ENCODE measurements at regions not wholly inside any gene's neighbourhood (a gene's known extent, or its start where the extent isn't known, plus 50 kb on each side); places are given as distances from the start of the nearest gene placed in this dataset.

GRCh38 chr2:7899241-7899640 lies 782.6 kb upstream of the ID2 start:
- Mint-ChIP-seq H3K27me3 (ENCODE audit: insufficient read depth) (peaks cover 7% of the 10 kb centered on the region), H3K9me3 (peaks cover 5% of the 10 kb centered on the region), H3K36me3 (ENCODE audit: low read depth) (no peaks in the 10 kb centered on the region), H3K4me3 (no peak overlapping the region), H3K27ac (no peak overlapping the region), H3K4me1 (ENCODE audit: low read depth) (peaks cover 23% of the 10 kb centered on the region)
- no peak for DNase-seq (ENCODE audit: low spot score)
- intact Hi-C loops (cut with micrococcal nuclease) = no loop called here

GRCh38 chr2:7899923-7900322 lies 781.9 kb upstream of the ID2 start:
- no peak overlapping the region for H3K27ac Mint-ChIP-seq
- H3K4me1 Mint-ChIP-seq (ENCODE audit: low read depth) = peaks cover 23% of the 10 kb centered on the region

GRCh38 chr2:7900593-7900992 lies 781.3 kb upstream of the ID2 start:
- no peak for DNase-seq (ENCODE audit: low spot score)

More at GRCh38 chr2:7899923-7900322, 781.9 kb upstream of the ID2 start:
- H3K4me3 Mint-ChIP-seq = no peak overlapping the region
- no peak for DNase-seq (ENCODE audit: low spot score)
- H3K36me3 Mint-ChIP-seq (ENCODE audit: low read depth) = no peaks in the 10 kb centered on the region
- peaks cover 7% of the 10 kb centered on the region for H3K27me3 Mint-ChIP-seq (ENCODE audit: insufficient read depth)
- intact Hi-C loops (cut with micrococcal nuclease) = no loop called here
- peaks cover 3% of the 10 kb centered on the region for H3K9me3 Mint-ChIP-seq

GRCh38 chr2:7902251-7902765 lies 779.5 kb upstream of the ID2 start:
- no peaks in the 10 kb centered on the region for H3K36me3 Mint-ChIP-seq (ENCODE audit: low read depth)
- H3K4me1 Mint-ChIP-seq (ENCODE audit: low read depth) = peaks cover 23% of the 10 kb centered on the region
- no peak for DNase-seq (ENCODE audit: low spot score)
- peaks cover 7% of the 10 kb centered on the region for H3K27me3 Mint-ChIP-seq (ENCODE audit: insufficient read depth)
- intact Hi-C loops (cut with micrococcal nuclease) = no loop called here
- no peaks in the 10 kb centered on the region for H3K9me3 Mint-ChIP-seq
- H3K27ac Mint-ChIP-seq = no peak overlapping the region
- H3K4me3 Mint-ChIP-seq = no peak overlapping the region

More at GRCh38 chr2:7900593-7900992, 781.3 kb upstream of the ID2 start:
- H3K4me3 Mint-ChIP-seq = no peak overlapping the region
- H3K4me1 Mint-ChIP-seq (ENCODE audit: low read depth) = peaks cover 23% of the 10 kb centered on the region
- H3K27me3 Mint-ChIP-seq (ENCODE audit: insufficient read depth) = peaks cover 7% of the 10 kb centered on the region
- no peaks in the 10 kb centered on the region for H3K36me3 Mint-ChIP-seq (ENCODE audit: low read depth)
- intact Hi-C loops (cut with micrococcal nuclease) = no loop called here
- no peaks in the 10 kb centered on the region for H3K9me3 Mint-ChIP-seq
- no peak overlapping the region for H3K27ac Mint-ChIP-seq

- H3K9me3 Mint-ChIP-seq = peaks cover 7% of the 10 kb centered on the region
- no peaks in the 10 kb centered on the region for H3K36me3 Mint-ChIP-seq (ENCODE audit: low read depth)
- peaks cover 17% of the 10 kb centered on the region for H3K4me1 Mint-ChIP-seq (ENCODE audit: low read depth)
- no peak overlapping the region for H3K4me3 Mint-ChIP-seq
- H3K27me3 Mint-ChIP-seq (ENCODE audit: insufficient read depth) = peaks cover 6% of the 10 kb centered on the region
- H3K27ac Mint-ChIP-seq = no peak overlapping the region
- intact Hi-C loops (cut with micrococcal nuclease) = no loop called here
- DNase-seq (ENCODE audit: low spot score) = no peak
Measured at GRCh38 chr2:7904319-7904718, 777.5 kb upstream of the ID2 start.

GRCh38 chr2:7905756-7906155 lies 776.1 kb upstream of the ID2 start:
- no peaks in the 10 kb centered on the region for H3K36me3 Mint-ChIP-seq (ENCODE audit: low read depth)

GRCh38 chr2:7906431-7906830 lies 775.4 kb upstream of the ID2 start:
- no peak overlapping the region for H3K27ac Mint-ChIP-seq
- intact Hi-C loops (cut with micrococcal nuclease) = no loop called here

More at GRCh38 chr2:7905756-7906155, 776.1 kb upstream of the ID2 start:
- peaks cover 3% of the 10 kb centered on the region for H3K4me1 Mint-ChIP-seq (ENCODE audit: low read depth)
- H3K27ac Mint-ChIP-seq = no peak overlapping the region
- H3K9me3 Mint-ChIP-seq = peaks cover 14% of the 10 kb centered on the region
- intact Hi-C loops (cut with micrococcal nuclease) = no loop called here
- no peak for DNase-seq (ENCODE audit: low spot score)
- H3K27me3 Mint-ChIP-seq (ENCODE audit: insufficient read depth) = peaks cover 6% of the 10 kb centered on the region
- no peak overlapping the region for H3K4me3 Mint-ChIP-seq

GRCh38 chr2:7907041-7907440 lies 774.8 kb upstream of the ID2 start:
- peaks cover 14% of the 10 kb centered on the region for H3K9me3 Mint-ChIP-seq
- no peak overlapping the region for H3K4me3 Mint-ChIP-seq
- H3K27me3 Mint-ChIP-seq (ENCODE audit: insufficient read depth) = peaks cover 6% of the 10 kb centered on the region
- intact Hi-C loops (cut with micrococcal nuclease) = no loop called here
- no peak for DNase-seq (ENCODE audit: low spot score)
- no peaks in the 10 kb centered on the region for H3K4me1 Mint-ChIP-seq (ENCODE audit: low read depth)
- H3K27ac Mint-ChIP-seq = no peak overlapping the region
- no peaks in the 10 kb centered on the region for H3K36me3 Mint-ChIP-seq (ENCODE audit: low read depth)

More at GRCh38 chr2:7906431-7906830, 775.4 kb upstream of the ID2 start:
- no peak for DNase-seq (ENCODE audit: low spot score)
- no peaks in the 10 kb centered on the region for H3K4me1 Mint-ChIP-seq (ENCODE audit: low read depth)
- H3K36me3 Mint-ChIP-seq (ENCODE audit: low read depth) = no peaks in the 10 kb centered on the region
- peaks cover 14% of the 10 kb centered on the region for H3K9me3 Mint-ChIP-seq
- H3K4me3 Mint-ChIP-seq = no peak overlapping the region
- H3K27me3 Mint-ChIP-seq (ENCODE audit: insufficient read depth) = peaks cover 6% of the 10 kb centered on the region

- Mint-ChIP-seq H3K36me3 (ENCODE audit: low read depth) (no peaks in the 10 kb centered on the region), H3K4me1 (ENCODE audit: low read depth) (no peaks in the 10 kb centered on the region)
- intact Hi-C loops (cut with micrococcal nuclease) = no loop called here
Measured at GRCh38 chr2:7910752-7911151, 771.1 kb upstream of the ID2 start.

GRCh38 chr2:7911196-7911595 lies 770.7 kb upstream of the ID2 start:
- intact Hi-C loops (cut with micrococcal nuclease) = no loop called here
- no peak for DNase-seq (ENCODE audit: low spot score)
- Mint-ChIP-seq H3K9me3 (peaks cover 20% of the 10 kb centered on the region), H3K4me1 (ENCODE audit: low read depth) (no peaks in the 10 kb centered on the region), H3K36me3 (ENCODE audit: low read depth) (no peaks in the 10 kb centered on the region), H3K4me3 (no peak overlapping the region), H3K27ac (no peak overlapping the region), H3K27me3 (ENCODE audit: insufficient read depth) (no peaks in the 10 kb centered on the region)

More at GRCh38 chr2:7910752-7911151, 771.1 kb upstream of the ID2 start:
- Mint-ChIP-seq H3K27ac (no peak overlapping the region), H3K4me3 (no peak overlapping the region), H3K9me3 (peaks cover 20% of the 10 kb centered on the region), H3K27me3 (ENCODE audit: insufficient read depth) (no peaks in the 10 kb centered on the region)
- DNase-seq (ENCODE audit: low spot score) = no peak

- H3K4me1 Mint-ChIP-seq (ENCODE audit: low read depth) = no peaks in the 10 kb centered on the region
- peaks cover 22% of the 10 kb centered on the region for H3K9me3 Mint-ChIP-seq
- H3K27me3 Mint-ChIP-seq (ENCODE audit: insufficient read depth) = no peaks in the 10 kb centered on the region
- H3K27ac Mint-ChIP-seq = no peak overlapping the region
- no peak overlapping the region for H3K4me3 Mint-ChIP-seq
- intact Hi-C loops (cut with micrococcal nuclease) = no loop called here
- DNase-seq (ENCODE audit: low spot score) = no peak
- no peaks in the 10 kb centered on the region for H3K36me3 Mint-ChIP-seq (ENCODE audit: low read depth)
Measured at GRCh38 chr2:7913974-7914373, 767.9 kb upstream of the ID2 start.

GRCh38 chr2:7915302-7916091 lies 766.4 kb upstream of the ID2 start:
- intact Hi-C loops (cut with micrococcal nuclease) = no loop called here
- DNase-seq (ENCODE audit: low spot score) = no peak
- no peaks in the 10 kb centered on the region for H3K27me3 Mint-ChIP-seq (ENCODE audit: insufficient read depth)
- no peaks in the 10 kb centered on the region for H3K36me3 Mint-ChIP-seq (ENCODE audit: low read depth)
- no peak overlapping the region for H3K27ac Mint-ChIP-seq
- no peaks in the 10 kb centered on the region for H3K4me1 Mint-ChIP-seq (ENCODE audit: low read depth)
- peaks cover 11% of the 10 kb centered on the region for H3K9me3 Mint-ChIP-seq
- H3K4me3 Mint-ChIP-seq = no peak overlapping the region

- Mint-ChIP-seq H3K4me3 (no peak overlapping the region), H3K27ac (no peak overlapping the region)
Measured at GRCh38 chr2:7916670-7917069, 765.2 kb upstream of the ID2 start.

More at GRCh38 chr2:7916670-7917069, 765.2 kb upstream of the ID2 start:
- Mint-ChIP-seq H3K4me1 (ENCODE audit: low read depth) (no peaks in the 10 kb centered on the region), H3K36me3 (ENCODE audit: low read depth) (no peaks in the 10 kb centered on the region), H3K9me3 (peaks cover 11% of the 10 kb centered on the region), H3K27me3 (ENCODE audit: insufficient read depth) (no peaks in the 10 kb centered on the region)
- intact Hi-C loops (cut with micrococcal nuclease) = no loop called here
- DNase-seq (ENCODE audit: low spot score) = no peak

Measured in activated T-helper 1 cell treated with anti-CD3 and anti-CD28 coated beads, Interleukin-12 subunit alpha, Interleukin-12 subunit beta, Interleukin-2, Interleukin-4 antibody, amounts not matched to agents 30 ng/mL and 10 ng/mL and 1 ng/mL, durations not matched to agents 14 hours and 24 hours and 36 hours (primary cell).